Sciatic nerve (tissue), 2 donors: ENCODE measurements at regions not wholly inside any gene's neighbourhood (a gene's known extent, or its start where the extent isn't known, plus 50 kb on each side); places are given as distances from the start of the nearest gene placed in this dataset.
"Not testable (repeated sequence)": the region's sequence is repeated elsewhere in the genome, so short reads cannot be mapped to it uniquely, and the experiment has no call there.

Experiments used
- ATAC-seq: fragments of 200-7000 bp; cut with Tn5 transposase; one replicate; pipeline ENCODE4 v1.9.1; 2020; ENCODE audit warnings: mild to moderate bottlenecking, moderate library complexity
- DNase-seq: peaks from one replicate; pipeline ENCODE4 v3.0.0-alpha.2; 2020; ENCODE audit warnings: low spot score
- intact Hi-C: fragments of 100-400 bp; cut with DNase I; formaldehyde crosslinking; loops from one replicate; pipeline ENCODE4 v1.14.2; 2022
- donor health status: DM: no; HTN: no; CAD: no.
- donor health status: DM: no; HTN: no; CAD: no.

DNA sequence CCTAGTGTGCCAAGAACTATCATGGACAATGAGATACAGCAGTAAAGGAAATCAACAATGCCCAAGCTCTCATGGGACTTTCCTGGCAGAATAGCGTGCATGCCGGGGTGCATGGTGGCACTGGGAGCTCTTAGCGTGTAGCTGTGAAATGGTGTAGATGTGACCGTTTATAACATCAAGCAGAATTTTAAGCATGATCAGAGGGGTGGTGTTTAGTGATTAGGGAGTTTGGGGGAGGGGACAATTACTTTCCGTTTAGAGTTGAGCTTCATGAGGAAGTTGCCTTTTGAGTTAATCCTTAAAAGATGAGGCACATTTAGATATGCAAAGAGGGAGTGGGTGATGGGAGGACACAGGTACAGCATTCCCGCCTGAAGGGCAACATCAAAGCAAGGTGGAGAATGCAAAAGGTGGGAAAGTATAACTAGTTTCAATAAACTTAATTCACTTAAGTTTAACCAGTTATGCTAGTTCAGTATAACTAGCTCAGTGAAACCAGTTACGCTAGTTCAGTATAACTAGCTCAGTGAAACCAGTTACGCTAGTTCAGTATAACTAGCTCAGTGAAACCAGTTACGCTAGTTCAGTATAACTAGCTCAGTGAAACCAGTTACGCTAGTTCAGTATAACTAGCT, 661.6 kb downstream of the QKI start:
- no peak for ATAC-seq
- DNase-seq = no peak
- intact Hi-C loops = no loop called here

DNA sequence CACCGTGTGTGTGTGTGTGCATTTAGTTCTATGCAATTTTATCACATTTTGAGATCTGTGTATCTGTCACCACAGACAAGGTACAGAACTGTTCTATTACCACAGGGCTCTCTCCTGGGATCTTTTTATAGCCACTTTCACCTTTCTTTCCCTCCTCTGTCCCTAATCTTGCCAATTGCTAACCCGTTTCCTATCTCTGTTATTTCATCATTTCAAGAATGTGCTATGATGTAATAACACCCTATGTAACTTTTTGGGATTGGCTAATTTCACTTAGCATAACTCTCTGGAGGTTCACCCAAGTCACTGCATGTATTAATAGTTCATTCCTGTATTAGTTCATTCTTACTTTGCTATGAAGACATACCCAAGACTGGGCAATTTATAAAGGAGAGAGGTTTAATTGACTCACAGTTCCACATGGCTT, 657.7 kb downstream of the QKI start:
- no peak for DNase-seq
- ATAC-seq = no peak
- intact Hi-C loops = no loop called here

DNA sequence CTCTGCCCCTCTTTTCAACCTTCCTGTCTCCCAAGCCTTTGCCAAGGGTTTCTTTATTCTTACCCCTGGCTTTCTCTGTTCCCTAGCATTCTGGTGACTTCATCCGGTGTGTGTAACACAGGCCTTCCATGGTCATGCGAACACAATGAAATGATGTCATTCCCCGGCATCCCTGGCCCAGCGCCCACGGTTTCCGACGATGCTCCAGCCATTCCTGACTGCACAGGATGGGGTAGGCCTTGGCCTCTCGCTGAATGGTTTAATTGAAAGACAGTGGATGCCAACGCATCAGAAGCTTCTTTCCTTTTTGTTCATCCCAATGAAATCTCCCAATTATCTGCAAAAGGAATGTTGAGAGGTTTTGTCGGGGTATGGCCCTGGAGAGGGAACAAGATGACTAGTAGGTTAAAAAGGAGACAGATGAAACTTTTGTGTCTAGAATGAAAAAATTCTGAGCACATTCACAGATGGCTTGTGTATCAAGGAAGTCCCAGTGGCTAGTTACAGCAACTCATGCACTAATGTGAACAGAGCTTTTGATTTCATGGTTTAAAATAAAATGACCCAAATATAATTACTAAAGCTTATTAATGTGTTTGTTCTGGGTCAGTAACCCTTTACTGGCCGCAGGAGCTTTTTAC, 655.0 kb downstream of the QKI start:
- peak; percentile 79 for DNase-seq
- peak; percentile 81 for ATAC-seq
- intact Hi-C loops = no loop called here

DNA sequence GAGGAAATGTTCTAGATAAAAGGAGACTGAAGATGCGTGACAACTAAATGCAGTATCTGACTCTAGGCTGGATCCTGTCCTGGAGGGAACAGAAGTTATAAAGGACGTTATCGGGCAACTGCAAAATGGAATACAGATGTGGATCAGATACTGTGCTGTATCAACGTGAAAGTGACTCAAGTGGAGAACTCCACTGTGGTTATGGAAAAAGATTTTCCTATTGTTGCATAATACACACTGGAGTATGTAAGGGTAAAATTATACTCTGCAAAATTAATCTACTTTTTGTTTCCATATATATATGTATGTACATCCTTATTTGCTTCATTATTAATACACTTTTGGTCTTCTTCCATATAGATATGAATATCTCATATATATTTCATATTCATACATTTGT, 654.0 kb downstream of the QKI start:
- intact Hi-C loops = no loop called here
- DNase-seq (no peak), ATAC-seq (peak; percentile 67)

DNA sequence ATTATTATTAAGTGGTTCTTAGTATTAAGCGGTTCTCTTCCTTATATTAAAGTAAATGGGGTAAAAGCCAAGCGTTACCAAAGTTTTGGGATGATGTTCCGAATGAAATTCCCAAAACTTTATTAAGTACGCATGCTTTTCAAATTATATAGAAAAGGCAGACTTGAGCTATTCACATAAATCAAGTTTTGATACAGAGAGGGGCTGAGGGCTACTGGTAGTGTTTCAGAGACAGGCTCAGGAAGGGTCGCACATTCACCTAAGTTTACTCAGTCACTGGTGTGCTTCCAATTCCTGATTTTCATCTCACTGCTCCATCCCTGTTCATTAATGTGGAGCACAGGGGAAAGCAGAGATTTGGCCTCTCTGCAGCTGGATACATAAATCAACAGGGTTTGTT, 652.2 kb downstream of the QKI start:
- no peak for DNase-seq
- no peak for ATAC-seq
- intact Hi-C loops = no loop called here

DNA sequence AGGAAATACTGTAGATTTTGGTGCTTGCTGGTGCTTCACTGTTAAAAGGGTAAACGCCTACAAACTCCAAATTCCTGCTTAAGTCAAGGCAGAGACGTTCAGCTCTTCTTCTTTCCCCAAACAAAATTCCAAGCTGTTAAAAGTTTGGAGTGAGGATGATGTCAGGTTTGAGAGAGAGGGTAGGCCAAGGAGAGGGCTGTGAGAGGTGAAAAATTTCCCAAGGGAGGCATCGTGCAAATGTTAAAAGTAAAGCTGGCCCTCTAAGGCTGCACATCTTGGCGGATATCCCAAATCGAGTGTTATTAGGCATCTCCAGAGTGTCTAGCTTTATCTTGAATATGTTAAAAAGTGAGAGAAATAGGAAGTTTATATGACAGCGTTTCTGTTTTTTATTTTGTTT, 651.8 kb downstream of the QKI start:
- intact Hi-C loops = no loop called here
- ATAC-seq (peak; percentile 60), DNase-seq (no peak)

DNA sequence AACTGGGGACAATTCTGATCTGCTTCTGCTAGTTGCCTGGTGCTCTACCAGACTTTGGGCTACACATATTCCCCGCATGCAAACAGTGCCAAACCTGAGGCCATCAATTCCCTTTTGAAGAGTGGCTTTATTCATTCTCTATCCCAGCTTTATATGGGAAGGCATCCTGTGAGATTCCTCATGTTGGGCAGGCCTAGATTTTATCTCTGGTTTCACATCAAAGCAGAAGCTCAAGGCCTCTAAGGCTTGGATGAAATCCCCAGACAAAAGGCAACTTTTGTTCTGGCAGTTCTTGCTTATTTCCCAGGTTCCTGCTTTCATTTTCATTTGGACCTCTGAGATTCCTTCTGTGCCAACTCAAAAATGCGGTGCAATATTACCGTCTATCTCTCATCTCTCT, 648.8 kb downstream of the QKI start:
- intact Hi-C loops = no loop called here
- DNase-seq = no peak
- ATAC-seq = no peak

DNA sequence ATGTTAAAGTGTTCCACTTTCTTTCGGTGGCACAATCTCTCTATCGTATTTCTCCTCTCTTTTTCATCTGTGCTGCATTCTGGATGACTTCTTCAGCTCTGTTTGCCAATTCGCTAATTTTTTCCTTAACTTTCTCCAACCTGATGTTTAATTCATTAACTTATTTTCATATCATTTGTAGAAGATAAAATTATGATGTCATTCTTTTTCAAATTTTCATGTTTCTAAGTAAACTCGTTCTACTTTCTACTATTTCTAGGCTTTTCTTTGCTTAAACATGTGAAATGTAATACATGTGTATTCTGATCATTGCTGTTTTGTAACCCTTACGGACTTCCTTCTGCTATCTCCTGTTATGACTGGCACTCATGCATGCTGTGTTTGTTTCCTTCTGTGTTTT, 648.4 kb downstream of the QKI start:
- ATAC-seq = no peak
- intact Hi-C loops = no loop called here
- no peak for DNase-seq

DNA sequence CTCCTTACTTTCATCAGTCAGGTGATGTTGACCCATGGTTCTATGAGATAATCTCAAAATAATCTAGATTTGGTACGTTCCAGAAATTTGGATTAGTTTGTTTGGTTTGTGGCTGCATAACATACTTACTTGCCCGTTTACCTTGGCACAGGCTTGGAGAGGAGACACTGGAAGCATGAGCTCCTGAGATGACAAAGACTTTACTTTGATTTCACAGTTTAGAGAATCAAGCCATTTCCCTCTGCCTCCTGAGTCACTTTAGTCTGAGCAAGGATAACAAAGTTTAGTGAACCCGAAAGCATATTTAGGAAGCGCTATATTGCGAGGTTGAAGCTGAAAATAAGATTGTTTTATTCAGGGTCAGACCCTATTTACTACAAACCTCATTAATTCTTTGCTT, 643.4 kb downstream of the QKI start:
- ATAC-seq (no peak), DNase-seq (no peak)
- intact Hi-C loops = no loop called here

DNA sequence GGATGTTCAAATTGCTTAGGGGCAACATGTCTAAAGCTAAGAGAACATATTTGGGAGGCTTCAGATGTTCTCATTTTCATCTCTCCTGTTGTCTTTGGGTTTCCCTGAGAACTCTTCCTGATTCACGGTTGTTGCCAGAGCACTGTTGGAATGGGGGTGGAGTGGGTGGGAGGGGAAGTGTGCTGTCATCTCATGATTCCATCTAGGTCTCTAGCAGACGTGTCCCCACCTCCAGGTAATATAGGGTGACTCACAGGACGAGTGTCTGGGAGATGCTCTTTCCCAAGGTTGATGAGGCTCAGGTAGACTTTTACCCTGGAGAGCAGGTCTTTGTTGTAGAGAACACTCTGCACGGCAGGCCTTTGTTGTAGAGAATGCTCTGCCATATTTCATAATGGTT, 636.9 kb downstream of the QKI start:
- intact Hi-C loops = no loop called here
- ATAC-seq = no peak
- DNase-seq = no peak

DNA sequence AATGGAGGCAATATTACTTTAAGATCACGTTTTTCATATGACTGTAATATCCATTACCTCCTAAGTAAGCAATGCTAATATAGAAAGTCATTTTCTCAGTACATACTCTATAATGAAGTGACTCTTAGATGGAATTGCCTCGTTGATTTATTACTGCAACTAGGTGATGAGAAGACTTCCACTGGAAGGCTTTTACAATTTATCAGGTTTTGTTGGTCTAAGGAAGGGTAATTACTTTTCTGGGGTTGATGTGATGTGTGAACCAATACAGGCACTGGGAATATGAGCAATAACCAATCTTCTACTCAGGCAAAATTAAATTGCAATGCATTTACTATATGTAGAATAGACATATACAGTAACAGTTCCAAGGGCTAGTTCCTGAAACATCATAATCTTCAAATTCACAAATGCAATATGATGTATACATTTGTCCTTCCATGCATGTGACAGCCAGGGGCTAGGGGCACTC, 635.0 kb downstream of the QKI start:
- intact Hi-C loops = no loop called here
- DNase-seq = no peak

DNA sequence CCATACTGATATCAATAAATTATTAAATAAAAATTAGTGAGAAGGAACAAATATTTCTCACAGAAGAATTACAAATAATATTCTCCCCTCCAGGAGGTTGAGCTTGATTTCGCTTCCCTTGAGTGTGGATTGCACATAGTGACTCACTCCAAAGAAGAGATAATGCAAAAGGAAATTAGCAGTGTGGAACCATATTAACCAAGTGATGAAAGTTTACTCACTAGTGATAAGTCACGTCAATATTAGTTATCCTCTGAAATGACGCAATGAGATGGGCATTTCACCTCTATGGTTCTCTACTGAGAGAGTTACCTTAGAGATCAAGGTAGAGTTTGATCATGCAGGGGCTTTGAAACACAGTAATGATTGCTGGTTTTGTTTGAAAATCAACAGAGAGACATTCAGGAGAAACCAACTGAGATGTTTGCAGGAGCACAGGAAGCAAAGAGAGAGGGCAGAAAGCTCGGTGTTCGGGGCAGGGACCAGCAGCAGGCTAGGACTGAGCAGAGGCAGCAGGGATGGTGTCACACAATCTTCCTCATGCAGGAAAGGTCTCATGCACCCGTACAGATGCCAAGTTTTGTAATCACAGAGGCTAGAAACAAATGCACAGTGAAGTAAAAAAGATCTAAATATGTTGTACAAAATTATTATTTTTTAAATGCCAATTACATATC, 634.5 kb downstream of the QKI start:
- DNase-seq (no peak), ATAC-seq (no peak)
- intact Hi-C loops = no loop called here

More for the DNA sequence above, 635.0 kb downstream of the QKI start:
- no peak for ATAC-seq

DNA sequence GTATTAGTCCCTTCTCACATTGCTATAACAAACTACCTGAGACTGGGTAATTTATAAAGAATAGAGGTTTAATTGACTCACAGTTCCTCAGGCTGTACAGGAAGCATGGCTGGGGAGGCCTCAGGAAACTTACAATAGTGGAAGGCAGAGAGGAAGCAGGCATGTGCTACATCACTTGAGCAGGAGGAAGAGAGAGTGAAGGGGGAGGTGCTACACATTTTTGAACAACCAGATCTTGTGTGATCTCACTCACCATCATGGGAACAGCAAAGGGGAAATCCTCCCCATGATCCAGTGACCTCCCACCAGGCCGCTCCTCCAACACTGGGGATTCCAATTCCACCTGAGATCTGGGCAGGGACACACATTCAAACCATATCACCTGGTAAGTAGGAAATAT, 630.6 kb downstream of the QKI start:
- ATAC-seq (no peak), DNase-seq (no peak)
- intact Hi-C loops = no loop called here

DNA sequence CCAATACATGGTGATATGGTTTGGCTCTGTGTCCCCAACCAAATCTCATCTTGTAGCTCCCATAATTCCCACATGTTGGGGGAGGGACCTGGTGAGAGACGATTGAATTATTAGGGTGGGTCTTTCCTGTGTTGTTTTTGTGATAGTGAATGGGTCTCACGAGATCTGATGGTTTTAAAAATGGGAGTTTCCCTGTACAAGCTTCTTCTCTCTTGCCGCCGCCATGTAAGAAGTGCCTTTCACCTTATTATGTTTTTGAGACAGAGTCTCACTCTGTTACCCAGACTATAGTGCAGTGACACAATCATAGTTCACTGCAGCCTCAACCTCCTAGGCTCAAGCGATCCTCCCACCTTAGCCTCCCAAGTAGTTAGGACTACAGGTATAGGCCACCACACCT, 629.1 kb downstream of the QKI start:
- ATAC-seq, DNase-seq, intact Hi-C loops: not testable (repeated sequence)

DNA sequence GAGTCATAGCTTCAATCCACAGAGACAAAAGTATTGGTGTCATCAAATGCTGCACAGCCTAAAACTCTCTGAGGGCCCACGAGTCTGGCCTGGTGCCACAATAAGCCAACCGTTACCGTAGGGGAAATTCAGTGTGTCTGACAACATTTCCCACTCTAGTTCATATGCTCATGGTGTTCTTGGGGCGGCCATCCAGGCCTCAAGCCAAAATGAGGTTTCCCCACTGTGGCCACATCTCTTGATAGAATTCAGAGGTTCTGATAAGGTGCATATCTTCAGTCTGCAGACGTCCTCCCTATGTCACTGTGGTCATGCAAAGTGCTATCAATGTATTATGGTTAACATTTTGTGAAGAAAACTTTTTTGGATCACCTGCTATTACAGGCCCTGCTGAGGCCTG, 627.7 kb downstream of the QKI start:
- no peak for ATAC-seq
- intact Hi-C loops = no loop called here
- DNase-seq = no peak

DNA sequence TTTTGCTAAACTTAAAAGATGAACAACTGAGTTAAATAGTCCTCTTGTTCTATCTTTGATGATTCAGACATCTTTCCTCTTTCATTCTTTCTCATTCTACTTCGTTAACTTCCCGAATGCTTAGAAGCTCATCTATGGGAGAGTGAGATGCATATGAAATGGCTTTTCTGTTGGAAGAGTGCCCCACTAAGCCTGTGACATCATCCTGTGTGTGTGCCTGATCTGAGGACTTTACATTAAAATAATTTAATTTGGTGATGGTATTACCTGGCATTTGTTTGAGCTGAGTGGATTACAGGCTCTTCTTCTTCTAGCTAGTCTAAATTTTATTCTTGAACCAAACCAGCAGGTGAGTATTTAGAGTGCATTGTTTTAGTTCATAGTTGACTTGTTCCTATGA, 626.5 kb downstream of the QKI start:
- intact Hi-C loops = no loop called here
- ATAC-seq (no peak), DNase-seq (no peak)

DNA sequence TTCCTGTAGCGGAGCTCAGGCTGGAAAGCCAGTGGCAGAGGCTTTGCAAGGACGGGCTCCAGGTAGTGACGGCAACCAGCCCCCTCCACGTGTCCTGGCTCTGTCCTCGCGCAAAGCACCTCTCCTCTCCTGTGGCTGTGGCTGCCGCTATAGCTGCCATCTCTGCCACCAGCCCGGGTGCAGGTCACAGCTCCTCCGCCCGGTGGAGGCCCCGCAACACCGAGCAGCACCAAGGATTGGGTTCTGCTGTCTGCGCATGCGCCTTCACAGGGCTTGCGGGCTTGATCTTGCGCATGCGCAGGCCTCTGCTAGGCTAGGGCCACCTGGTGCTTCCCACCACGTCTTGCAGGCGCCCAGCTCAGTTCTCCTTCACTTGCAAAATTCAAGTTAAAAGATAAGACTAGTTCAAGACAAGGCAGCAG, 625.4 kb downstream of the QKI start:
- ATAC-seq (peak; percentile 67), DNase-seq (peak; percentile 82)
- intact Hi-C loops = no loop called here

DNA sequence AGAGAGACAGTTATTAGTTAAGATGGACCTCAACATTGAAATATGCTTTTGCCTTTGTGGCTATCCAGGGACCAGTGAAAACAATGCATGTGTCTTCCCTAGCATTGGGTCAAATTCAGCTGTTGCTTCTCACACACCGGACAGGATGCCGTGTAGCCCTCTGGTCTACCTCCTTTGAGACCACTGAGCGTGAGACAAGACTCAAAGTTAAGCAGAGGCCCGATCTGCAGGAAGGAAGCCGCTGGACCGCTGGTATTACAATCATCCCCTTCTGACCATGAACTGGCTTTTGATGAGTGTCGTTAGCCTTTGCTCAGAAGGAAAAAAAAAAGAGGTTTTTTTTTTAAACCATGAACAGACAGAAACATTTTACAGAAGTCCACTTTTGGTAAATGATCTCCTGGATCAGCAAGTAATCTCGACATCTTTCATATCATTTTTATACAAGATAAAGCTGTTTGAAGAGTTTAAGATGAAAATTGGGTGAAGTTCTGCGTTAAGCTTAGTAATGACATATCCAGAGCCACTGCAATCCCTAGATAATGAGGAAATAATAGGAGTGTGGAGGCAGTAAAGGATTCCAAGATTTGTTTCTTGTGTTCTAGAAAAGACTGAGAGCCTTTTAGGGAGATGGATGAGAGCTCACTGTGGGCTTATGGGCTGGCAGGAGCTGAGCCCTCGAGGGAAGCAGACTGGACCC, 622.8 kb downstream of the QKI start:
- DNase-seq (no peak), ATAC-seq (peak; percentile 41)
- intact Hi-C loops = no loop called here

DNA sequence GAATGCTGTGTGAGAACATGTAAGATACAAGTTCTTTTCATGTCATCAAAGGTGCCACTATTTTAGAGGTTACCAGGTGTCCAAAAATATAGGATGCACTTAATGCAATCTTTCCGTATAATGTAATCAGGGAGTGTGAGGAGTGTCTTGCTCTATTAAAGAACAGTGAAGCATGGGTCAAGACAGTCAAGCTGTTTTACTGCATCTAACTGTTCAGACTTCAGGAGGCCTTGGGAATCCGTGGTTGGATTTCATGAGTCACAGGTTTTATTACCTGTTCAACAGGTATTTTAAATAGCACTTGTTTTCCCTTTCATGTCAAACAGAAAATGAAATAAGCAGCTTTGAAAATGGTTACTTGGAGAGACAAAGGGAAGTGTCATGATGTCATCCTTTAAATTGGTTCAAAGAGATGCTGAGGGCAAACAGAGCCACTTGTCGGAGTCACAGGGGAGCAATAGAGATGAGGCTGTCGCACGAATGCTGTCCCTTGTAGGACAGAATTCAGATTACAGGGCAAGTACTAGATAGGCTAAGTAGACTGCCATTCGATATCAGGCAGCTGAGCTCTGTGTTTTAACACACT, 621.5 kb downstream of the QKI start:
- ATAC-seq = no peak
- intact Hi-C loops = no loop called here
- DNase-seq = no peak
